ENCODE measurements at regions not wholly inside any gene's neighbourhood (a gene's known extent, or its start where the extent isn't known, plus 50 kb on each side); places are given as distances from the start of the nearest gene placed in this dataset.

DNA sequence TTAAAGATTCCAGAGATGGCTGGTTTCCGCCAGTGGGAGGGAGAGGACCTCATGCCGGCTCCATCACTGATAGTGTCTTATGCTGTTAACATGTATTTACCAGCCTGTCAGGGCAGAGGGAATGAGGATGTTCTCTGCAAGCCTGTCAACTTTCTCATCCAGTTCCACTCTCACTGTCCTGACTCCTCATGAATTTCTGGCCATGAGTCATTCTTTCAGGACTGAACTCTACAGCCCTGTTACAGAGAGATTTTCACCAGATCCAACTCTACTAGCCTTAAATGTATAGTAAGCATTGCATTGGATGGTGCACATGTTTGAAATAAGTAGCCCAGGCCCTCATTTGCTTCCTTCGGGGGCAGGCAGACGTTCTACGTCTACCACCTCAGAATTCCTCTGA lies 387.7 kb downstream of the TMEM135 start:
- Histone ChIP-seq H2BK15ac (ENCODE audit: low read depth, low read length) (no peak overlapping the region), H2BK12ac (ENCODE audit: insufficient read length, low read depth, low read length) (no peak overlapping the region), H3K14ac (ENCODE audit: insufficient read depth, low read length) (no peak overlapping the region), H3K79me1 (ENCODE audit: insufficient read depth, low read depth, low read length, poor library complexity, severe bottlenecking) (no peaks in the 10 kb centered on the region), H3K27me3 (ENCODE audit: insufficient read depth, low read length) (no peaks in the 10 kb centered on the region), H3K4ac (ENCODE audit: low read depth, low read length) (no peak overlapping the region), H2AK5ac (ENCODE audit: insufficient read length, low read length) (no peak overlapping the region), H3K56ac (ENCODE audit: insufficient read length, low read depth, low read length) (no peak overlapping the region), H4K20me1 (ENCODE audit: control insufficient read depth, insufficient read depth, insufficient read length) (no peaks in the 10 kb centered on the region), H3K9ac (ENCODE audit: extremely low read depth, insufficient read length, low read length) (no peak overlapping the region), H3K18ac (ENCODE audit: insufficient read length, low read depth, low read length) (no peak overlapping the region), H4K5ac (ENCODE audit: insufficient read length, low read depth, low read length) (no peak overlapping the region), H4K91ac (ENCODE audit: insufficient read length, low read depth, low read length) (no peak overlapping the region), H2BK20ac (ENCODE audit: low read depth, low read length, poor library complexity, severe bottlenecking) (no peak overlapping the region), H3T11ph (ENCODE audit: low read length) (no peak overlapping the region), H3K23ac (ENCODE audit: insufficient read length, low read depth, low read length) (no peak overlapping the region), H3K4me2 (ENCODE audit: insufficient read depth, insufficient read length, low read length) (no peak overlapping the region), H4K8ac (replicated peaks; ENCODE audit: insufficient read length, low read depth, low read length) (no peak overlapping the region), H3K9me3 (ENCODE audit: control insufficient read depth, low read depth, low read length) (no peaks in the 10 kb centered on the region), H2AFZ (ENCODE audit: low read length) (no peak overlapping the region), H3K4me1 (ENCODE audit: insufficient read depth, low read length) (peaks cover 5% of the 10 kb centered on the region; the same call in 1 of the 2 replicates), H3K79me2 (ENCODE audit: insufficient read depth, low read length) (no peaks in the 10 kb centered on the region), H2BK120ac (ENCODE audit: low read depth, low read length, poor library complexity, severe bottlenecking) (no peak overlapping the region), H3K23me2 (ENCODE audit: insufficient read length, low read depth, low read length, poor library complexity, severe bottlenecking) (no peaks in the 10 kb centered on the region), H2BK5ac (ENCODE audit: insufficient read length, low read length) (no peak overlapping the region), H3K27ac (ENCODE audit: insufficient read length, low read depth, low read length) (no peak overlapping the region)
- no peak overlapping the region for H3K27ac Mint-ChIP-seq
- TF ChIP-seq, protein P1, sequence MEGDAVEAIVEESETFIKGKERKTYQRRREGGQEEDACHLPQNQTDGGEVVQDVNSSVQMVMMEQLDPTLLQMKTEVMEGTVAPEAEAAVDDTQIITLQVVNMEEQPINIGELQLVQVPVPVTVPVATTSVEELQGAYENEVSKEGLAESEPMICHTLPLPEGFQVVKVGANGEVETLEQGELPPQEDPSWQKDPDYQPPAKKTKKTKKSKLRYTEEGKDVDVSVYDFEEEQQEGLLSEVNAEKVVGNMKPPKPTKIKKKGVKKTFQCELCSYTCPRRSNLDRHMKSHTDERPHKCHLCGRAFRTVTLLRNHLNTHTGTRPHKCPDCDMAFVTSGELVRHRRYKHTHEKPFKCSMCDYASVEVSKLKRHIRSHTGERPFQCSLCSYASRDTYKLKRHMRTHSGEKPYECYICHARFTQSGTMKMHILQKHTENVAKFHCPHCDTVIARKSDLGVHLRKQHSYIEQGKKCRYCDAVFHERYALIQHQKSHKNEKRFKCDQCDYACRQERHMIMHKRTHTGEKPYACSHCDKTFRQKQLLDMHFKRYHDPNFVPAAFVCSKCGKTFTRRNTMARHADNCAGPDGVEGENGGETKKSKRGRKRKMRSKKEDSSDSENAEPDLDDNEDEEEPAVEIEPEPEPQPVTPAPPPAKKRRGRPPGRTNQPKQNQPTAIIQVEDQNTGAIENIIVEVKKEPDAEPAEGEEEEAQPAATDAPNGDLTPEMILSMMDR (conservative IDR thresholded peaks at IDR 0.05): no peak
- peaks cover 0 to 3% of the 10 kb centered on the region in 2 experiments; a peak in 1 of 5 replicates for H3K9me3 Mint-ChIP-seq
- H3K4me3 Mint-ChIP-seq: no peak overlapping the region
- DNase-seq: no peak
- 0 out of 7 replicates have a peak, but pooled peaks cover 0 to 4% (median 0%) of the 10 kb centered on the region in 3 experiments for H3K36me3 Mint-ChIP-seq (ENCODE audit: insufficient read depth in 1 of 3, low read depth in 3 of 3)
- no CpG with 5 or more reads among the region's 5 CpGs for WGBS (ENCODE audit: extremely low coverage, insufficient read length, low lambda C conversion rate)
- H3K4me1 Mint-ChIP-seq: peaks cover 12 to 21% of the 10 kb centered on the region in 2 experiments
- H3K27me3 Mint-ChIP-seq (ENCODE audit: low read depth): no peaks in the 10 kb centered on the region

Measured in H9 (cell line).